Duodenal mucosa (tissue), 2 donors: ENCODE measurements at regions not wholly inside any gene's neighbourhood (a gene's known extent, or its start where the extent isn't known, plus 50 kb on each side); places are given as distances from the start of the nearest gene placed in this dataset.
"Not testable (repeated sequence)": the region's sequence is repeated elsewhere in the genome, so short reads cannot be mapped to it uniquely, and the experiment has no call there.

Experiments used
- H3K27ac ChIP-seq: one replicate; pipeline ENCODE4 v1.7.0; 2013; ENCODE audit warnings: low read depth, low read length
- H3K27me3 ChIP-seq, 2 donors: one replicate each; pipeline ENCODE4 v1.7.0; 2013; ENCODE audit warnings: low read length in 2 of 2, control low read depth in 1 of 2; ENCODE audit not compliant: insufficient read depth in 2 of 2, control insufficient read depth in 1 of 2
- H3K36me3 ChIP-seq, 2 donors: one replicate each; pipeline ENCODE4 v1.7.0; 2013; ENCODE audit warnings: low read length in 2 of 2, control low read depth in 1 of 2; ENCODE audit not compliant: insufficient read depth in 2 of 2, control insufficient read depth in 1 of 2
- H3K4me1 ChIP-seq, 2 donors: one replicate each; pipeline ENCODE4 v1.7.0; 2013; ENCODE audit warnings: low read length in 2 of 2, control low read depth in 1 of 2; ENCODE audit not compliant: insufficient read depth in 2 of 2, control insufficient read depth in 1 of 2
- H3K4me3 ChIP-seq, 2 donors: one replicate each; pipeline ENCODE4 v1.7.0; 2013; ENCODE audit warnings: low read length in 2 of 2, low read depth in 1 of 2
- H3K9ac ChIP-seq, 2 donors: one replicate each; pipeline ENCODE4 v1.7.0; 2013; ENCODE audit warnings: low read length in 2 of 2, low read depth in 1 of 2
- H3K9me3 ChIP-seq, 2 donors: one replicate each; pipeline ENCODE4 v1.7.0; 2013; ENCODE audit warnings: low read length in 2 of 2, control low read depth in 1 of 2; ENCODE audit not compliant: control insufficient read depth in 1 of 2

GRCh38 chr6:9126034-9126433, 690.7 kb upstream of the SLC35B3 start:
- not testable (repeated sequence) for H3K27ac ChIP-seq, H3K4me3 ChIP-seq, H3K4me1 ChIP-seq, H3K27me3 ChIP-seq, H3K36me3 ChIP-seq, H3K9me3 ChIP-seq, H3K9ac ChIP-seq

GRCh38 chr6:9121549-9121948, 686.2 kb upstream of the SLC35B3 start:
- Histone ChIP-seq H3K4me1 (no peaks in the 10 kb centered on the region), H3K4me3 (no peak overlapping the region), H3K36me3 (no peaks in the 10 kb centered on the region), H3K9ac (no peak overlapping the region), H3K27me3 (no peaks in the 10 kb centered on the region), H3K9me3 (peaks cover 0 to 6% of the 10 kb centered on the region in 2 donors), H3K27ac (no peak overlapping the region)

- H3K9me3 ChIP-seq = peaks cover 0 to 11% of the 10 kb centered on the region in 2 donors
- H3K36me3 ChIP-seq = no peaks in the 10 kb centered on the region
- no peak overlapping the region for H3K9ac ChIP-seq
- H3K4me3 ChIP-seq = no peak overlapping the region
- no peaks in the 10 kb centered on the region for H3K27me3 ChIP-seq
- no peaks in the 10 kb centered on the region for H3K4me1 ChIP-seq
- H3K27ac ChIP-seq = no peak overlapping the region
Measured at GRCh38 chr6:9116026-9116425, 680.7 kb upstream of the SLC35B3 start.

GRCh38 chr6:9112544-9112943, 677.2 kb upstream of the SLC35B3 start:
- peaks cover 0 to 11% of the 10 kb centered on the region in 2 donors for H3K9me3 ChIP-seq
- no peak overlapping the region for H3K4me3 ChIP-seq
- no peaks in the 10 kb centered on the region for H3K36me3 ChIP-seq
- H3K27ac ChIP-seq = no peak overlapping the region
- no peaks in the 10 kb centered on the region for H3K4me1 ChIP-seq
- no peaks in the 10 kb centered on the region for H3K27me3 ChIP-seq
- H3K9ac ChIP-seq = no peak overlapping the region

GRCh38 chr6:9103876-9104521, 668.7 kb upstream of the SLC35B3 start:
- Histone ChIP-seq H3K4me1 (no peaks in the 10 kb centered on the region), H3K27me3 (no peaks in the 10 kb centered on the region), H3K36me3 (no peaks in the 10 kb centered on the region), H3K9me3 (peaks cover 0 to 5% of the 10 kb centered on the region in 2 donors), H3K27ac (no peak overlapping the region), H3K4me3 (no peak overlapping the region), H3K9ac (no peak overlapping the region)

- Histone ChIP-seq H3K36me3 (no peaks in the 10 kb centered on the region), H3K9ac (no peak overlapping the region), H3K4me3 (no peak overlapping the region), H3K27ac (no peak overlapping the region), H3K9me3 (peaks cover 0 to 5% of the 10 kb centered on the region in 2 donors), H3K27me3 (no peaks in the 10 kb centered on the region), H3K4me1 (no peaks in the 10 kb centered on the region)
Measured at GRCh38 chr6:9101920-9102319, 666.6 kb upstream of the SLC35B3 start.

GRCh38 chr6:9100869-9101580, 665.7 kb upstream of the SLC35B3 start:
- no peaks in the 10 kb centered on the region for H3K4me1 ChIP-seq
- H3K27ac ChIP-seq = no peak overlapping the region
- H3K9ac ChIP-seq = no peak overlapping the region
- H3K9me3 ChIP-seq = peaks cover 0 to 5% of the 10 kb centered on the region in 2 donors
- H3K4me3 ChIP-seq = no peak overlapping the region
- no peaks in the 10 kb centered on the region for H3K36me3 ChIP-seq
- H3K27me3 ChIP-seq = no peaks in the 10 kb centered on the region

- H3K9me3 ChIP-seq = peaks cover 0 to 3% of the 10 kb centered on the region in 2 donors
- no peaks in the 10 kb centered on the region for H3K4me1 ChIP-seq
- H3K27me3 ChIP-seq = no peaks in the 10 kb centered on the region
- no peaks in the 10 kb centered on the region for H3K36me3 ChIP-seq
- H3K4me3 ChIP-seq = no peak overlapping the region
- H3K9ac ChIP-seq = no peak overlapping the region
- H3K27ac ChIP-seq = no peak overlapping the region
Measured at GRCh38 chr6:9095729-9096128, 660.4 kb upstream of the SLC35B3 start.

GRCh38 chr6:9095137-9095536, 659.8 kb upstream of the SLC35B3 start:
- H3K9me3 ChIP-seq = peaks cover 0 to 3% of the 10 kb centered on the region in 2 donors
- H3K4me1 ChIP-seq = no peaks in the 10 kb centered on the region
- H3K36me3 ChIP-seq = no peaks in the 10 kb centered on the region
- H3K27ac ChIP-seq = no peak overlapping the region
- H3K27me3 ChIP-seq = no peaks in the 10 kb centered on the region
- H3K9ac ChIP-seq = no peak overlapping the region
- no peak overlapping the region for H3K4me3 ChIP-seq

GRCh38 chr6:9089724-9090123, 654.4 kb upstream of the SLC35B3 start:
- H3K4me1 ChIP-seq = no peaks in the 10 kb centered on the region
- H3K27me3 ChIP-seq = no peaks in the 10 kb centered on the region
- H3K36me3 ChIP-seq = no peaks in the 10 kb centered on the region
- no peak overlapping the region for H3K9ac ChIP-seq
- H3K9me3 ChIP-seq = peaks cover 0 to 3% of the 10 kb centered on the region in 2 donors
- H3K4me3 ChIP-seq = no peak overlapping the region
- H3K27ac ChIP-seq = no peak overlapping the region
